Suppressor macrophage (primary cell): ENCODE measurements at regions not wholly inside any gene's neighbourhood (a gene's known extent, or its start where the extent isn't known, plus 50 kb on each side); places are given as distances from the start of the nearest gene placed in this dataset.
"Not testable (repeated sequence)": the region's sequence is repeated elsewhere in the genome, so short reads cannot be mapped to it uniquely, and the experiment has no call there.

ENCODE experiments used
- DNase-seq, 4 experiments: peaks; one replicate each; pipeline ENCODE4 v3.0.0-alpha.2; 2020 to 2022

DNA sequence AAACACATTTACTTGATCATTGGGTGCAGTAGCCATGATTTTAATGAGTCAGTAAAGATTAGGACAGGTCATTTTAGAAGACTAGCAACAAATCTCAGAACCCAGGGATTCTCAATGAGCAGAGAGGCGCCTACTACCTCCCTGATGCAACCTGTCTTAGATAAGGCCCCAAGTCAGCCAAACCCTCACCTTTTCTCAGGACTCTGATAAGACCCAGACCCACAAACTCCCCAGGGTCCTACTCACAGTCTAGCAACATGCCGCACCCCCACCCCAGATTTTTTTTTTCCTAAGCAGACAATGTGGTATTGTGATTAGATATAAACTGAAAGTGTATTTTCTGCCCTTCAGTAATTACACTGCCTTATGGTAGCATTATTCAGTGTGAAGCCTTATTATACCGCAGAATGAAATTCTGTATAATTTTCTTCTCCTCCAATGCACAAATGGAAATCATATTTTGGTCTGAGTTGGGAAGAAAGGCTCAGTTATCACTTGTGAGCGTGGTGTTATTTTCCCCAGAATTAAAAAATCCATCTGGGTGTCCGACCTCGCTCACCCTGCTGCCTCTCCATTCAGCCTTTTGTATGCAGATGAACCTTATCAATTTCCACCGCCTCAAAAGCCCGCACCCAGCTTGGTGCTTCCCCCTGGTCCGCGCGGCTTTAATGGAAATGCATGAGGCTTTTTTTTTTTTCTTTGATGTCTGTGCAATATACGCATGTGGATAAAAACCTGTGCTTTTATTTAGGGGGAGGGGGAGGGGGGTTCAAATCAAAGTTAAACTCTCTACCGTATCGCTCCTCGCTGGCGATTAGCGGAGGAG is 122.0 kb upstream of the SOX14 start:
- no peak for DNase-seq

DNA sequence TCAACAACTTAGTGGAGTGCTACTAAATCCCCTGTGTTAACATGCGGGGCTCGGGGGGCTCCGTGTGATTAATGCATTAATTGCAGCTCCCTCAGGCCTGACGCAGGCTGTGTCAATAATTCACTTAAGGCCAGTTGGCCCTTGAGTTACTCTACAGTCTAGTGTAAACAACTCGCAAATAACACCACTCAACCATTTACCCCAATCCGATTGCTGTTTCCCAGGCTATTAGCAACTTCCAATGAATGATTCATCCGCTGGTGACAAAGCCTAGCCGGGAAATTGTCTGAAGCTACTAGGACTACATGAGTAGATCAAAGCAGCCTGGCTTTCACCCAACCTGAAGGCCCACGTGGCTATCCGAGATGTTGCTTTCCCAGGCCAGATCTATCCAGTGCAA is 121.3 kb upstream of the SOX14 start:
- DNase-seq, result no peak

DNA sequence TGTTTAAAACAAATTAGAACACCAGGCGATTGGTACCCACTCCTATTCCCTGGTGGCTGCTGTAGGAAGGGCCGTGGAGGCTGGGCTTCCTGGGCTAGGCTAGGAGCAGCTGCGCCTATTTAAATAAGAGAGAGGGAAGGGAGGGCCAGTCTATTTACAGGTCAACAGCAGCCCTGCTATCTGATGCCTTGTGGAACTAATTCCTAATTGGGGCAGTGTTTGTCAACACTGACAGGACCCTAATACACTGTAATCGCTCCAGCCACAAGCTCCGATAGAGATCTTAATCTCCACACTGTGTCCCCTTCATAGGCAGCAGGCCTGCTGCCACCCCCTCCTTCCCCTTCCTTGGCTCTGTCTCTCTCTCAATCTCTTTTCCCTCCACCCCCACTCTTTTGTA is 116.9 kb upstream of the SOX14 start:
- DNase-seq, result no peak

DNA sequence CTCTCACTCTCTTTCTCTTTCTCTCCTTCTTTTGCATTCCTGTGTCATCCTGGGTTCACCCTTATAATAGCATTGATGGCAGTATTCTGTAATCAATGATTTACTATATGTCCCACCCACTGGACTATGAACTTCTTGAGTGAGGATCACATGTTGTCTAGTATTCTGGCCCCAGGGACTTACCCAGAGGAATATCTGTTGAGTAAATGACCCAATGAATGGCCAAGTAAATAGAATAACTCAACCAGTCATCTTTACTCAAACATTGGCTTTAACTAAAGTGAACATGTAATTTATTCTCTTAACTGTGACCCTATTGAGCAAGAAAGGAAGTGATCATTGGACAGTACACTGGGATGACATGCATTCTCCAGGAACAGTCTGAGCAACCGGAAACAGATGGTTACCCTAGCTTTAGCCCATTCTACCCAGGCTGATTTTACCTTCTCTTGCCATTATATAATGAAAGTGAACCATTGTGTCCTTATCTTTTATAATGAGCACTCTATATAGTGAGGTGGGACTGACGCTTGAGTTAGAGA is 94.5 kb upstream of the SOX14 start:
- no peak for DNase-seq

DNA sequence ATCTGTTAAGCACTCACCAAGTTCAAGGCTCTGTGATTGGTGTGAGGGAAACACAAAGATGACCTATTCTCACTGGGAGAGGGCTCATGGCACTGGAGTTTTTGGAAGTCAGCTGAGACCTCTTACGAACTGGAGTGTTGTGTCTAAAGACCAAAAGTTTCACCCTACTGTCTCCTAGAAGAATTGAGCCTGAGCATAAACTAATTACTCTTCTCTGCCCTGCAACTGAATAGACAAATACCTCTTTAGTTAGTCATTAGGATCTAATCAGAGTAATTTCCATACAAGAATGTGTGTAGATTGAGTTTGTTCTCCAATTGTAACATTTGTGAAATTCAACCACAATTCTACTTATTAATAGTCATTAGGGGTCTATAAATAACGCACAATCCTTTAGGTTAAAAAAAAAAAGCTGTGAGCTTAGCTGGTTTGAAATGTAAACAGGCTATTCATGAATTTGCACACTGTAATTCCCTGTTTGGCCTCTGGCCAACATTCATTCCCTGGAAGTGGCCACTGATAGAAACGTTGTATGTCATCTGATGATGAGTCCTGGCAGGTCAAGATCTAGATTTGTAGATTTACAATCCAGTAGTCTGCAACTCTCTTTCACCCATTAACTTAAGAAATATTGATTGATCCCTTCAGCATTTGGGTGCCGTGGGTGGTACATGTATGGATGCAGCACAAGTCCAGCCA is 76.8 kb upstream of the SOX14 start:
- no peak for DNase-seq

DNA sequence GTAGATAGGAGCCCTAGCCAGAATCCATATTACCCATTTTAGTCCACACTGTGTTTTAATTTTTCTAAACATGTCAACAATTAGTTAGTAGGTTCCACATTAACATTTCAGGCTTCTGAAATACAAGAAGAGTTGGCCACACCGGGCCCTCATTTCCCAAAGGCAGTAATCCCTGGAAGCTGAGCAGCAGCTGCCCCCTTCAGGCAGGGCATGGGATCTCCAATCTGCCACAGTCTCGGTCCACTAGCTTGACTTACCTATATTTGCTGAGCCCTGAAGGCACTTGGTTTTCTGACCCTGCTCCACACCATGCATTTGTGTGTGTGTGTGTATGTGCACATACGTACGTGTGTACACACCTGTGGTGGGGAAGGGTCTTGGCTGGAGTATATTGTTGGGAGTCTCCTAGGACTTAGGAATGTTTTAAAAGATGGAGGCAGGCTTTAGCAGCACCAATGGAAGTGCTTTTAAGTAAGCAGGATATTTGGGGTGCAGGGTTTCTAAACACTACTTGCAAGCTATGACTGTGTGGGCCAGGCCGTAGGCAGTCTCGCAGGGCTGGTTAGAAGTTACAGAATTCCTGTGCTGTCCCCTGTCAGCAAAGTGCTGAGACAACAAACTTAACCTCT is 71.2 kb upstream of the SOX14 start:
- DNase-seq, result peak; percentile 3 to 41 (median 16)

DNA sequence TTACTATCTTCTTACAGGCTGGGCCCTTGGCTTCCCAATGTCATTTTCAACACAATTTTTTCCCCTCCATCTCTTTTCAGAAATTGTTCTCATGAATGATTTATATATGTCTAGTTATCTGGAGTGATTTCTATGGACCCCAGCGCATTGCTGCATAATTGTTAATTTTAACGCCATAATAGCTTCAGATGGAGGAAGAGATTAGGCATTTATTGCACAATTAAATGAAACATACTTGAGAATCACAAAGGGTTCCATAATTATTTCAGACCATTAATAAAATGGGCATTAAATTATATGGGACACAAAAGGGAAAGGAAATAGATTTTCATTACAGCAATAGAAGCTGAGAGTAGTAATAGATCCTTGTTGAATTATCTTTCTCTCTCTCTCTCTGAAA is 70.3 kb upstream of the SOX14 start:
- no peak for DNase-seq

DNA sequence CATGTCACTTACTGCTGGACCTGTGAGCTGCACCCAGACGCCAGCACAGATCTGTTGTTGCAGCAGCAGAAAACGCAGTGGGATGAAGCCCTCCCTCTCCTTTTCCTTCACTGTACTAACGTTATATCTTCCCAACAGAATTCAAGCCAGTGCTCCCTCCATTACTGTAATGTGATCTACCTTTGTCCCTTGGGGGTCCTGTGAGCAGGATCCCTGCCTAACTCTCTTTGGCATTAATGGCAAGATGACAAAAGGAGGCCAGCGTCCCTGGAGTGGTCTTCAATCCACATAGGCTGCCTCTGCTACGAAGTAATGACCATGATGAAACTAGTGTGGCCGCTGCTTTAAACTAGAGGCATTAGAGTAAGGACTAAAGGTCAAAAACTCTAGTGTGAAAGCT is 69.3 kb upstream of the SOX14 start:
- no peak for DNase-seq

DNA sequence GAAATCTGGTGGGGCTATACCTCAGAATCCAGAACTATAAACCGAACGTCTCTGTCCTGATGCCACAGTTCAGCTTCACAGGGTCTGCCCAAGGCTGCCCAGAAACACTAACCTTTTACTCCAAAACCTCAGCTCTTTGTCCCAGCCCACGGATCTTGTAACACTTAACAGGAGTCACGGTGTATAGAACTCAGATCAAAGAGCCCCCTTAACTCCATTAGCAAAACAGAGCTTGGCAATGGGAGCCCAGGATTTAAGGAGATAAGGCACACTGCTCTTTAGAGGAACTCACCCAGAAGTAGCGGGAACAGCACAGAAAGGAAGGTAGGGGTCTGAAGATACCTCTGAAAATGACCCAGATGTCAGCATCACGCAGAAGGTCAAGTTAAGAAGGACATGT is 68.8 kb upstream of the SOX14 start:
- no peak for DNase-seq

DNA sequence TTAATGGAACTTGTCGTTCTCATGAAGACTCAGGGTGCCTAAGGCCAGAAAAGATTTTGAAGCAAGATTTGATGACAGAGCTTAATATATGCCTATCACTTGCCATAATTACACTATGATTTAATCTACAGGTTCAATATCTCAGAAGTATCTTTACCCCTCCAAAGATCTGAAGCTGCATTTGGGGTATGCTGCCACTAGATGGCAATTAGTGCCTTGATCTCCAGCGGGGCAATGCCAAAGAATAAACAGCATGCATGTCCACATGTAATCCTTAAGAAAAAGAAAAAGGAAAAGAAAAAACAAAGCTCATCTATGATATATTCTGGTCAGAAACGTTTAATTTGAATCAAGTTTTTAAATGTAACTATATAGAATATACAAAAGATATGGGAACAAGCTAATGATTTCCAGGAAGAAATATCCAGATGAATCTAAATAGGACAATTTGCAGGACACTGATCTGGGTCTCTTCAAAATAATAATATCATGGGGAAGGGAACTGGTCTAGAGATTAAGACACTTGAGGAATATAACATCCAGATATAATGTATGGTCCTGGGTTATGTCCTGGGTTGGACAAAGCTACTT is 55.0 kb upstream of the SOX14 start:
- DNase-seq, result peak in 3 of 4 experiments; percentile 5 to 24 (median 19)

DNA sequence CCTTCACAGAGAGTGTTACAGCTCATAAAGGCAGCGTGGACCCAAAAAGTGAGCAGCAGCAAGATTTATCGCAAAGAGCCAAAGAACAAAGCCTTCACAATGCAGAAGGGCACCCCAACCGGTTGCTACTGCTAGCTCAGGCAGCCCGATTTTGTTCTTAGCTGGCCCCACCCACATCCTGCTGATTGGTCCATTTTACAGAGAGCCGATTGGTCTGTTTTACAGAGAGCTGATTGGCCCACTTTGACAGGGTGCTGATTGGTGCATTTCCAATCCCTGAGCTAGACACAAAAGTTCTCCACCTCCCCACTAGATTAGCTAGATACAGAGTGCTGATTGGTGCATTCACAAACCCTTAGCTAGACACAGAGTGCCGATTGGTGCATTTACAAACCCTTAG is 50.1 kb upstream of the SOX14 start:
- not testable (repeated sequence) for DNase-seq
